K562 (cell line): ENCODE measurements at regions not wholly inside any gene's neighbourhood (a gene's known extent, or its start where the extent isn't known, plus 50 kb on each side); places are given as distances from the start of the nearest gene placed in this dataset.

ENCODE experiments used
- ATF7 ChIP-seq: fragments of 450-650 bp; IDR thresholded peaks from 2 replicates; pipeline ENCODE4 v1.7.1; 2014; ENCODE audit warnings: mild to moderate bottlenecking, moderate library complexity
- CBFA2T2 ChIP-seq: fragments of 450-650 bp; conservative IDR thresholded peaks from 2 replicates; pipeline ENCODE4 v1.6.1; 2017; ENCODE audit warnings: mild to moderate bottlenecking
- CGGBP1 ChIP-seq: fragments of 250-450 bp; sonication (Bioruptor Pico); IDR thresholded peaks from 2 replicates; pipeline ENCODE4 v1.9.0; 2021; ENCODE audit warnings: mild to moderate bottlenecking
- HMBOX1 ChIP-seq: sonication (generic); IDR thresholded peaks from 2 replicates; pipeline ENCODE4 v1.6.1; 2016
- KDM1A ChIP-seq, 2 experiments: fragments of 450-650 bp; IDR thresholded peaks; 2 replicates each; pipeline ENCODE4 v1.6.1; 2016; ENCODE audit warnings: mild to moderate bottlenecking in 2 of 2
- LEF1 ChIP-seq: fragments of 450-650 bp; IDR thresholded peaks from 2 replicates; pipeline ENCODE4 v1.6.1; 2016; ENCODE audit warnings: mild to moderate bottlenecking
- MAFG ChIP-seq: fragments of 450-650 bp; conservative IDR thresholded peaks from 2 replicates; pipeline ENCODE4 v1.6.1; 2016; ENCODE audit warnings: missing genetic modification characterization, missing compliant biosample characterization
- MNT ChIP-seq, 2 experiments: fragments of 450-650 bp; conservative IDR thresholded peaks; 2 replicates each; pipeline ENCODE4 v1.6.1; 2017; ENCODE audit warnings: mild to moderate bottlenecking in 2 of 2, moderate library complexity in 2 of 2
- NFIX ChIP-seq: fragments of 250-450 bp; sonication (Bioruptor Pico); IDR thresholded peaks from 2 replicates; pipeline ENCODE4 v1.4.0; 2020; ENCODE audit warnings: low read depth, mild to moderate bottlenecking, moderate library complexity
- PHF20 ChIP-seq: fragments of 450-650 bp; IDR thresholded peaks from 2 replicates; pipeline ENCODE4 v1.6.1; 2018; ENCODE audit not compliant: partially characterized antibody
- PKNOX1 ChIP-seq: fragments of 450-650 bp; IDR thresholded peaks from 2 replicates; pipeline ENCODE4 v1.6.1; 2016
- POLR2AphosphoS5 ChIP-seq: IDR thresholded peaks from 2 replicates; pipeline ENCODE4 v1.6.1; 2011; ENCODE audit warnings: mild to moderate bottlenecking, low read depth, low read length, moderate library complexity; ENCODE audit not compliant: control insufficient read depth, insufficient read depth
- RAD21 ChIP-seq, 2 experiments: fragments of 250-450 bp in 1 of 2; fragments of 450-650 bp in 1 of 2; sonication (Bioruptor Pico) in 1 of 2; formaldehyde crosslinking in 1 of 2; IDR thresholded peaks in 1 of 2; conservative IDR thresholded peaks in 1 of 2; 2 replicates each; pipeline versions ENCODE4 v1.4.0 to v1.8.0; 2020 to 2022; ENCODE audit warnings: mild to moderate bottlenecking in 2 of 2, moderate library complexity in 1 of 2
- RCOR1 ChIP-seq, 2 experiments: IDR thresholded peaks; 2 replicates each; pipeline ENCODE4 v1.6.1; 2012; ENCODE audit warnings: low read depth in 2 of 2, low read length in 2 of 2, borderline replicate concordance in 1 of 2, improper control_type of control experiment in 1 of 2
- SREBF1 ChIP-seq: fragments of 150-350 bp; IDR thresholded peaks from 2 replicates; pipeline ENCODE4 v1.6.1; 2014; ENCODE audit warnings: antibody characterized with exemption, low read depth, low read length, borderline replicate concordance
- ZNF592 ChIP-seq: fragments of 450-650 bp; IDR thresholded peaks from 2 replicates; pipeline ENCODE4 v1.6.1; 2017; ENCODE audit warnings: antibody characterized with exemption, mild to moderate bottlenecking

- TF ChIP-seq ZNF592: peak; percentile 60
- TF ChIP-seq NFIX (CRISPR knock-in tag): no peak
- peak; percentile 80; the same call in 1 of the 2 replicates for TF ChIP-seq MAFG (tag)
- TF ChIP-seq POLR2AphosphoS5: peak; percentile 99
- peak in 1 of 2 experiments; percentile 37; a peak in 2 of 4 replicates for TF ChIP-seq RAD21 (CRISPR knock-in tag; conservative IDR thresholded peaks at IDR 0.05 in 1 of 2, IDR thresholded peaks at IDR 0.05 in 1 of 2)
- TF ChIP-seq ATF7: peak; percentile 79
- TF ChIP-seq PKNOX1: peak; percentile 92
- TF ChIP-seq PHF20: peak; percentile 36
- TF ChIP-seq LEF1: peak; percentile 93
- peak; percentile 73; the same call in 1 of the 2 replicates for TF ChIP-seq HMBOX1
- peak; percentile 99 for TF ChIP-seq CBFA2T2
- no peak for TF ChIP-seq SREBF1
- no peak for TF ChIP-seq CGGBP1 (CRISPR knock-in tag)
- peak; percentile 49 to 72; a peak in 3 of 4 replicates for TF ChIP-seq MNT (conservative IDR thresholded peaks at IDR 0.05)
- TF ChIP-seq RCOR1 (IDR thresholded peaks at IDR 0.05; ENCODE audit: borderline replicate concordance in 1 of 2, low read depth in 2 of 2, low read length in 2 of 2): peak; percentile 70 to 94; a peak in 3 of 4 replicates
- TF ChIP-seq KDM1A (IDR thresholded peaks at IDR 0.05): peak; percentile 97
Measured at GRCh38 chr10:15451137-15452094, 80.3 kb upstream of the FAM171A1 start (continued).
